ENCODE measurements at regions not wholly inside any gene's neighbourhood (a gene's known extent, or its start where the extent isn't known, plus 50 kb on each side); places are given as distances from the start of the nearest gene placed in this dataset.

- WGBS, 2 donors, result 50 to 65% methylated on average over 2 of the region's 2 CpGs
- Histone ChIP-seq H3K9me3 (peaks cover 0 to 7% (median 0%) of the 10 kb centered on the region in 4 donors), H3K4me1 (no peaks in the 10 kb centered on the region), H3K36me3 (no peaks in the 10 kb centered on the region), H3K4me3 (no peak overlapping the region), H3K27ac (no peak overlapping the region), H3K27me3 (no peaks in the 10 kb centered on the region)
- DNase-seq (ENCODE audit: low spot score in 2 of 2), result no peak
- TF ChIP-seq EP300 (IDR thresholded peaks at IDR 0.05) (no peak), POLR2A (IDR thresholded peaks at IDR 0.05) (no peak)
- TF ChIP-seq, protein P1, sequence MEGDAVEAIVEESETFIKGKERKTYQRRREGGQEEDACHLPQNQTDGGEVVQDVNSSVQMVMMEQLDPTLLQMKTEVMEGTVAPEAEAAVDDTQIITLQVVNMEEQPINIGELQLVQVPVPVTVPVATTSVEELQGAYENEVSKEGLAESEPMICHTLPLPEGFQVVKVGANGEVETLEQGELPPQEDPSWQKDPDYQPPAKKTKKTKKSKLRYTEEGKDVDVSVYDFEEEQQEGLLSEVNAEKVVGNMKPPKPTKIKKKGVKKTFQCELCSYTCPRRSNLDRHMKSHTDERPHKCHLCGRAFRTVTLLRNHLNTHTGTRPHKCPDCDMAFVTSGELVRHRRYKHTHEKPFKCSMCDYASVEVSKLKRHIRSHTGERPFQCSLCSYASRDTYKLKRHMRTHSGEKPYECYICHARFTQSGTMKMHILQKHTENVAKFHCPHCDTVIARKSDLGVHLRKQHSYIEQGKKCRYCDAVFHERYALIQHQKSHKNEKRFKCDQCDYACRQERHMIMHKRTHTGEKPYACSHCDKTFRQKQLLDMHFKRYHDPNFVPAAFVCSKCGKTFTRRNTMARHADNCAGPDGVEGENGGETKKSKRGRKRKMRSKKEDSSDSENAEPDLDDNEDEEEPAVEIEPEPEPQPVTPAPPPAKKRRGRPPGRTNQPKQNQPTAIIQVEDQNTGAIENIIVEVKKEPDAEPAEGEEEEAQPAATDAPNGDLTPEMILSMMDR (IDR thresholded peaks at IDR 0.05), result no peak
Measured at GRCh38 chr3:71991681-71992080, 206.7 kb upstream of the PROK2 start.

- DNase-seq (ENCODE audit: low spot score in 2 of 2), result no peak
- no peak for TF ChIP-seq POLR2A (IDR thresholded peaks at IDR 0.05)
- no peak for TF ChIP-seq EP300 (IDR thresholded peaks at IDR 0.05)
- TF ChIP-seq, protein P1 (IDR thresholded peaks at IDR 0.05), result no peak
- H3K36me3 ChIP-seq, result no peaks in the 10 kb centered on the region
Measured at GRCh38 chr3:71991046-71991445, 206.1 kb upstream of the PROK2 start.

DNA sequence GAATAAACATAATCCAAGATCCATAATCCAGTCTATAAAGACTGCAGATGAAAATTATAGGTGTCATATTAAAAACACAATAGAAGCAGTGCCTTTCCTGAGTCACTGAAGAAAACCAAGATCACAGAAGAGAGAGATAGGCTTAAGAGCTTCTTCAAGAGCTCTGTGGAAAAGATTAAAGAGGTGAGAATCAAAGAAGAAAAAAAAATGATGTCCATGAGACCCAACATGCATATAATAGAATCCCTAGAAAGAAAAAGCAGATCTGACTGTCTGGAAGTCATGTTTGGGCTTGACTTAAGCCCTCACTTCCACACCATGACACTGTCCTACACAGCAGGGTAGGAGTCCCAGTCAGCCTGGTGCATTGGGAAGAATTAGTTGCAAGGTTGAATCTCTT is 205.6 kb upstream of the PROK2 start:
- Histone ChIP-seq H3K27ac (no peak overlapping the region), H3K9me3 (peaks cover 0 to 7% (median 0%) of the 10 kb centered on the region in 4 donors), H3K36me3 (no peaks in the 10 kb centered on the region), H3K4me3 (no peak overlapping the region), H3K27me3 (no peaks in the 10 kb centered on the region), H3K4me1 (no peaks in the 10 kb centered on the region)
- TF ChIP-seq, protein P1 (IDR thresholded peaks at IDR 0.05), result no peak
- TF ChIP-seq POLR2A (IDR thresholded peaks at IDR 0.05), result no peak
- TF ChIP-seq EP300 (IDR thresholded peaks at IDR 0.05), result no peak
- no peak for DNase-seq (ENCODE audit: low spot score in 2 of 2)

More at GRCh38 chr3:71991046-71991445, 206.1 kb upstream of the PROK2 start:
- WGBS, 2 donors, result 89 to 95% methylated on average over 3 of the region's 3 CpGs
- Histone ChIP-seq H3K4me1 (no peaks in the 10 kb centered on the region), H3K27me3 (no peaks in the 10 kb centered on the region), H3K27ac (no peak overlapping the region), H3K4me3 (no peak overlapping the region), H3K9me3 (peaks cover 0 to 7% (median 0%) of the 10 kb centered on the region in 4 donors)

- 78 to 93% methylated on average over 3 to 4 of the region's 4 CpGs for WGBS, 2 donors
- TF ChIP-seq, protein P1 (IDR thresholded peaks at IDR 0.05), result no peak
- no peak for TF ChIP-seq POLR2A (IDR thresholded peaks at IDR 0.05)
- no peak for TF ChIP-seq EP300 (IDR thresholded peaks at IDR 0.05)
- Histone ChIP-seq H3K36me3 (no peaks in the 10 kb centered on the region), H3K4me3 (no peak overlapping the region), H3K27ac (no peak overlapping the region), H3K27me3 (no peaks in the 10 kb centered on the region), H3K4me1 (no peaks in the 10 kb centered on the region), H3K9me3 (peaks cover 0 to 7% (median 0%) of the 10 kb centered on the region in 4 donors)
- DNase-seq (ENCODE audit: low spot score in 2 of 2), result no peak
Measured at GRCh38 chr3:71989165-71989564, 204.2 kb upstream of the PROK2 start.

DNA sequence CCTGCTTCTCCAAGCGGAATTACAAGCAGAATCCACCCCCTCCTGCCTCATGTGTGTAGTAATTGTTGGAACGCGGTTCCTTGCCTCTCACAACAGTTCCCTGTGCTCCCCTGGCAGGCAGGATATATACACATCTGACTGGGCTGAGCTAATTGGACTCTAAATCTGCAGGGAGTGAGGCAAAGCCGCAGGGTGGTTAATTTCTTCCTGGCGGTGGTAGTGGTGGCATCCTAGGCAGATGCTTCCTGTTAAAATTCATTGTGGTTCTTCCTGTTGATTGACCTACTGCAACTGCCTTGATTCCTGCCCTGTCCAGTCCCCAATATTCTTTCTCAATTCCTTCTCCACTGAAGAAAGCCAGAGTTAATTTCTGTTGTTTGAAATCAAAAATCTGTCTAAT is 202.9 kb upstream of the PROK2 start:
- no peaks in the 10 kb centered on the region for H3K4me1 ChIP-seq
- DNase-seq (ENCODE audit: low spot score in 2 of 2), result peak in 1 of 2 donors; percentile 9
- 46 to 54% methylated on average over 5 of the region's 5 CpGs for WGBS, 2 donors
- no peak overlapping the region for H3K4me3 ChIP-seq
- no peaks in the 10 kb centered on the region for H3K36me3 ChIP-seq
- H3K9me3 ChIP-seq, result peaks cover 0 to 7% (median 0%) of the 10 kb centered on the region in 4 donors
- no peaks in the 10 kb centered on the region for H3K27me3 ChIP-seq
- TF ChIP-seq, protein P1 (IDR thresholded peaks at IDR 0.05), result no peak
- TF ChIP-seq POLR2A (IDR thresholded peaks at IDR 0.05) (no peak), EP300 (IDR thresholded peaks at IDR 0.05) (peak in 1 of 2 donors; percentile 25)
- no peak overlapping the region for H3K27ac ChIP-seq
